Liver (tissue), 8 donors: ENCODE measurements at regions not wholly inside any gene's neighbourhood (a gene's known extent, or its start where the extent isn't known, plus 50 kb on each side); places are given as distances from the start of the nearest gene placed in this dataset.

Experiments
- DNase-seq: peaks from one replicate; pipeline ENCODE4 v3.0.0-alpha.2; 2017; ENCODE audit warnings: low spot score
- H3K27ac ChIP-seq, 2 donors: one replicate each; pipeline ENCODE4 v1.7.0; 2013; ENCODE audit warnings: inconsistent platforms in 2 of 2, low read length in 2 of 2, control low read depth in 1 of 2, low read depth in 1 of 2, mild to moderate bottlenecking in 1 of 2
- H3K27me3 ChIP-seq, 4 donors: one replicate each; pipeline versions ENCODE4 v1.6.1 to v1.7.0; 2013; ENCODE audit warnings: low read length in 3 of 4, inconsistent platforms in 1 of 4, mild to moderate bottlenecking in 1 of 4, moderate library complexity in 1 of 4; ENCODE audit not compliant: control insufficient read depth in 4 of 4, insufficient read depth in 4 of 4
- H3K36me3 ChIP-seq, 4 donors: one replicate each; pipeline versions ENCODE4 v1.6.1 to v1.7.0; 2013; ENCODE audit warnings: low read length in 3 of 4, mild to moderate bottlenecking in 3 of 4, low read depth in 1 of 4, moderate library complexity in 1 of 4; ENCODE audit not compliant: control insufficient read depth in 4 of 4, insufficient read depth in 3 of 4
- H3K4me1 ChIP-seq, 4 donors: one replicate each; pipeline versions ENCODE4 v1.6.1 to v1.7.0; 2013; ENCODE audit warnings: low read length in 3 of 4, mild to moderate bottlenecking in 3 of 4, moderate library complexity in 1 of 4; ENCODE audit not compliant: control insufficient read depth in 4 of 4, insufficient read depth in 4 of 4
- H3K4me3 ChIP-seq, 3 donors: one replicate each; pipeline versions ENCODE4 v1.6.1 to v1.7.0; 2013; ENCODE audit warnings: low read length in 3 of 3, control low read depth in 1 of 3, low read depth in 1 of 3, mild to moderate bottlenecking in 1 of 3
- H3K9ac ChIP-seq, 2 donors: one replicate each; pipeline ENCODE4 v1.7.0; 2013; ENCODE audit warnings: low read length in 2 of 2, mild to moderate bottlenecking in 2 of 2, moderate library complexity in 2 of 2, control low read depth in 1 of 2, low read depth in 1 of 2
- H3K9me3 ChIP-seq, 4 donors: one replicate each; pipeline versions ENCODE4 v1.6.1 to v1.7.0; 2013; ENCODE audit warnings: low read length in 3 of 4; ENCODE audit not compliant: control insufficient read depth in 4 of 4
- EGR1 ChIP-seq, 2 donors: IDR thresholded peaks; 2 replicates each; pipeline ENCODE4 v1.6.1; 2016 to 2018; ENCODE audit warnings: antibody characterized with exemption in 2 of 2, low read depth in 2 of 2
- FOXA1 ChIP-seq: IDR thresholded peaks from 2 replicates; pipeline ENCODE4 v1.6.1; 2016; ENCODE audit warnings: antibody characterized with exemption
- FOXA2 ChIP-seq: IDR thresholded peaks from 2 replicates; pipeline ENCODE4 v1.6.1; 2016; ENCODE audit warnings: antibody characterized with exemption
- GABPA ChIP-seq, 2 donors: IDR thresholded peaks in 1 of 2; conservative IDR thresholded peaks in 1 of 2; 2 replicates each; pipeline ENCODE4 v1.6.1; 2016; ENCODE audit warnings: antibody characterized with exemption in 2 of 2, mild to moderate bottlenecking in 1 of 2, moderate library complexity in 1 of 2
- HNF4A ChIP-seq, 2 donors: conservative IDR thresholded peaks; 2 replicates each; pipeline ENCODE4 v1.6.1; 2016; ENCODE audit warnings: antibody characterized with exemption in 2 of 2, mild to moderate bottlenecking in 2 of 2
- HNF4G ChIP-seq: IDR thresholded peaks from 2 replicates; pipeline ENCODE4 v1.6.1; 2016; ENCODE audit warnings: antibody characterized with exemption
- JUND ChIP-seq, 2 donors: IDR thresholded peaks; 2 replicates each; pipeline ENCODE4 v1.6.1; 2016; ENCODE audit warnings: antibody characterized with exemption in 2 of 2
- NR2F2 ChIP-seq: IDR thresholded peaks from 2 replicates; pipeline ENCODE4 v1.6.1; 2016; ENCODE audit warnings: antibody characterized with exemption
- RAD21 ChIP-seq, 2 donors: IDR thresholded peaks; 2 replicates each; pipeline ENCODE4 v1.6.1; 2016; ENCODE audit warnings: antibody characterized with exemption in 2 of 2, mild to moderate bottlenecking in 2 of 2
- RXRA ChIP-seq, 2 donors: IDR thresholded peaks; 2 replicates each; pipeline ENCODE4 v1.6.1; 2017 to 2018; ENCODE audit warnings: antibody characterized with exemption in 2 of 2, mild to moderate bottlenecking in 1 of 2
- SP1 ChIP-seq: IDR thresholded peaks from 2 replicates; pipeline ENCODE4 v1.6.1; 2018; ENCODE audit warnings: antibody characterized with exemption, mild to moderate bottlenecking
- TAF1 ChIP-seq: conservative IDR thresholded peaks from 2 replicates; pipeline ENCODE4 v1.6.1; 2016; ENCODE audit warnings: antibody characterized with exemption, mild to moderate bottlenecking
- YY1 ChIP-seq: IDR thresholded peaks from 2 replicates; pipeline ENCODE4 v1.6.1; 2016; ENCODE audit warnings: antibody characterized with exemption, mild to moderate bottlenecking
- WGBS: extraction: QIAGEN DNeasy Blood & Tissue Kit; methylation state at CpG from one replicate; pipeline ENCODE4 v1.1.7; 2013; 5-methylcytosine and 5-hydroxymethylcytosine counted together
- TF ChIP-seq, protein P1 (sequence below): IDR thresholded peaks from 2 replicates; pipeline ENCODE4 v1.6.1; 2016; ENCODE audit warnings: antibody characterized with exemption
- TF ChIP-seq, protein P2 (sequence below): IDR thresholded peaks from 2 replicates; pipeline ENCODE4 v1.6.1; 2016; ENCODE audit warnings: antibody characterized with exemption
- TF ChIP-seq, protein P3 (sequence below): IDR thresholded peaks from 2 replicates; pipeline ENCODE4 v1.6.1; 2016; ENCODE audit warnings: antibody characterized with exemption, mild to moderate bottlenecking
- TF ChIP-seq, protein P4 (sequence below): fragments of 150-350 bp; IDR thresholded peaks from 2 replicates; pipeline ENCODE4 v1.5.1; 2017; ENCODE audit warnings: improper control_type of control experiment, low read depth, low read length; ENCODE audit not compliant: missing input control
- TF ChIP-seq, protein P5 (sequence below): IDR thresholded peaks from 2 replicates; pipeline ENCODE4 v1.6.1; 2016; ENCODE audit warnings: antibody characterized with exemption
- donor health status: healthy.
- donor health status: healthy.
- donor health status: healthy.
- donor health status: healthy.
- donor health status: healthy.

DNA sequence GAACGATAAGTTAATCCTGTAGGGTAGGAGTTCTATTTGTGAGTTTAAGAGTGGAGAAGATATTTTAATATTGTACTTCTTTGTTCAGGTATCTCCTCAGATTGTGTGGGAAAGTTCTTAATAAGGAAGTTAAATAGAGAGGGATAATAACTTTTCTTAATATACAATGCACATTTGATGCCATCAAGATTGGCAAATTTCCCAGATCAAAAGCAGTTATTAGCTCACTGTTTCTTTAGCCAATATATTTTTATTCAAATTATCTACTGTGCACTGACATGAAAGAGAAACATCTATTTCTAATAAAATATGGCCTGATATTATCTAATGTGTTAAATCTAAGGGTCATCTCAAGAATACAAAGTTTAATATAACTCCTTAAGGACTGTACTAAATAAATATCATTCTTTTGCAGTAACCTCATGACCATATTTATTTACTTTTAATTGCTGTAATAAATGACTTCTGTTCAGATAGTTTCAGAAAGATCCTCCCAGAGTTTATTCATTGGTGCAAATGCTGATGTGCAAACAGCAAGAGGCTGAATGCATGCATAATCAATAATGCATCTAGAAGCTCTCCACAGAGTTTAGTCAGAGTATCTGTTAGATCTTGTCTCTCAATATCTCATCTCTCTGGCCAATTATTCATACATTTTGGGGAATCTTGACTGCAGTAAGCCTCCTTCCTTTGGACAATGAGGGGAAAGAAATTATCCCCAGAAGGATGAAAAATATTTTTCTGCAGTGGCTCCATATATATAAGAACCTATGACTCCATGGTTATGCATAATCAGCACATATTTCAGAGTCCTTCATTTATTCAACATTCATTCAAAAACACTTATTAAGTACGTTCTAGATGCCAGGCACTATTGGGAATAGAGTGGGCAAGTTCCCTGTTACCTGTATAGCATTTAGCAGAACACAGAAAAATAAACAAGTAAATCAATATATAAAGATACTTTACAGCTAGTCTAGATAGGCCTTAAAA is 85.3 kb downstream of the SPATA31D1 start:
- Histone ChIP-seq H3K9ac (no peak overlapping the region), H3K4me3 (no peak overlapping the region), H3K27me3 (no peaks in the 10 kb centered on the region), H3K9me3 (no peaks in the 10 kb centered on the region), H3K36me3 (no peaks in the 10 kb centered on the region), H3K4me1 (no peaks in the 10 kb centered on the region), H3K27ac (no peak overlapping the region)
- WGBS, result 86% methylated on average over 2 of the region's 2 CpGs
- TF ChIP-seq FOXA1 (no peak), FOXA2 (no peak), TAF1 (no peak), SP1 (no peak), GABPA (IDR thresholded peaks at IDR 0.05 in 1 of 2, conservative IDR thresholded peaks at IDR 0.05 in 1 of 2) (no peak), HNF4G (no peak), EGR1 (IDR thresholded peaks at IDR 0.05; ENCODE audit: low read depth in 2 of 2) (no peak), RXRA (IDR thresholded peaks at IDR 0.05) (no peak), RAD21 (IDR thresholded peaks at IDR 0.05) (no peak), JUND (IDR thresholded peaks at IDR 0.05) (no peak), NR2F2 (no peak), YY1 (no peak), HNF4A (conservative IDR thresholded peaks at IDR 0.05) (no peak)
- TF ChIP-seq, protein P1, sequence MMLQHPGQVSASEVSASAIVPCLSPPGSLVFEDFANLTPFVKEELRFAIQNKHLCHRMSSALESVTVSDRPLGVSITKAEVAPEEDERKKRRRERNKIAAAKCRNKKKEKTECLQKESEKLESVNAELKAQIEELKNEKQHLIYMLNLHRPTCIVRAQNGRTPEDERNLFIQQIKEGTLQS, result no peak
- TF ChIP-seq, protein P2, sequence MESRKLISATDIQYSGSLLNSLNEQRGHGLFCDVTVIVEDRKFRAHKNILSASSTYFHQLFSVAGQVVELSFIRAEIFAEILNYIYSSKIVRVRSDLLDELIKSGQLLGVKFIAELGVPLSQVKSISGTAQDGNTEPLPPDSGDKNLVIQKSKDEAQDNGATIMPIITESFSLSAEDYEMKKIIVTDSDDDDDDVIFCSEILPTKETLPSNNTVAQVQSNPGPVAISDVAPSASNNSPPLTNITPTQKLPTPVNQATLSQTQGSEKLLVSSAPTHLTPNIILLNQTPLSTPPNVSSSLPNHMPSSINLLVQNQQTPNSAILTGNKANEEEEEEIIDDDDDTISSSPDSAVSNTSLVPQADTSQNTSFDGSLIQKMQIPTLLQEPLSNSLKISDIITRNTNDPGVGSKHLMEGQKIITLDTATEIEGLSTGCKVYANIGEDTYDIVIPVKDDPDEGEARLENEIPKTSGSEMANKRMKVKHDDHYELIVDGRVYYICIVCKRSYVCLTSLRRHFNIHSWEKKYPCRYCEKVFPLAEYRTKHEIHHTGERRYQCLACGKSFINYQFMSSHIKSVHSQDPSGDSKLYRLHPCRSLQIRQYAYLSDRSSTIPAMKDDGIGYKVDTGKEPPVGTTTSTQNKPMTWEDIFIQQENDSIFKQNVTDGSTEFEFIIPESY, result no peak
- TF ChIP-seq, protein P3, sequence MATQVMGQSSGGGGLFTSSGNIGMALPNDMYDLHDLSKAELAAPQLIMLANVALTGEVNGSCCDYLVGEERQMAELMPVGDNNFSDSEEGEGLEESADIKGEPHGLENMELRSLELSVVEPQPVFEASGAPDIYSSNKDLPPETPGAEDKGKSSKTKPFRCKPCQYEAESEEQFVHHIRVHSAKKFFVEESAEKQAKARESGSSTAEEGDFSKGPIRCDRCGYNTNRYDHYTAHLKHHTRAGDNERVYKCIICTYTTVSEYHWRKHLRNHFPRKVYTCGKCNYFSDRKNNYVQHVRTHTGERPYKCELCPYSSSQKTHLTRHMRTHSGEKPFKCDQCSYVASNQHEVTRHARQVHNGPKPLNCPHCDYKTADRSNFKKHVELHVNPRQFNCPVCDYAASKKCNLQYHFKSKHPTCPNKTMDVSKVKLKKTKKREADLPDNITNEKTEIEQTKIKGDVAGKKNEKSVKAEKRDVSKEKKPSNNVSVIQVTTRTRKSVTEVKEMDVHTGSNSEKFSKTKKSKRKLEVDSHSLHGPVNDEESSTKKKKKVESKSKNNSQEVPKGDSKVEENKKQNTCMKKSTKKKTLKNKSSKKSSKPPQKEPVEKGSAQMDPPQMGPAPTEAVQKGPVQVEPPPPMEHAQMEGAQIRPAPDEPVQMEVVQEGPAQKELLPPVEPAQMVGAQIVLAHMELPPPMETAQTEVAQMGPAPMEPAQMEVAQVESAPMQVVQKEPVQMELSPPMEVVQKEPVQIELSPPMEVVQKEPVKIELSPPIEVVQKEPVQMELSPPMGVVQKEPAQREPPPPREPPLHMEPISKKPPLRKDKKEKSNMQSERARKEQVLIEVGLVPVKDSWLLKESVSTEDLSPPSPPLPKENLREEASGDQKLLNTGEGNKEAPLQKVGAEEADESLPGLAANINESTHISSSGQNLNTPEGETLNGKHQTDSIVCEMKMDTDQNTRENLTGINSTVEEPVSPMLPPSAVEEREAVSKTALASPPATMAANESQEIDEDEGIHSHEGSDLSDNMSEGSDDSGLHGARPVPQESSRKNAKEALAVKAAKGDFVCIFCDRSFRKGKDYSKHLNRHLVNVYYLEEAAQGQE, result no peak
- TF ChIP-seq, protein P4, sequence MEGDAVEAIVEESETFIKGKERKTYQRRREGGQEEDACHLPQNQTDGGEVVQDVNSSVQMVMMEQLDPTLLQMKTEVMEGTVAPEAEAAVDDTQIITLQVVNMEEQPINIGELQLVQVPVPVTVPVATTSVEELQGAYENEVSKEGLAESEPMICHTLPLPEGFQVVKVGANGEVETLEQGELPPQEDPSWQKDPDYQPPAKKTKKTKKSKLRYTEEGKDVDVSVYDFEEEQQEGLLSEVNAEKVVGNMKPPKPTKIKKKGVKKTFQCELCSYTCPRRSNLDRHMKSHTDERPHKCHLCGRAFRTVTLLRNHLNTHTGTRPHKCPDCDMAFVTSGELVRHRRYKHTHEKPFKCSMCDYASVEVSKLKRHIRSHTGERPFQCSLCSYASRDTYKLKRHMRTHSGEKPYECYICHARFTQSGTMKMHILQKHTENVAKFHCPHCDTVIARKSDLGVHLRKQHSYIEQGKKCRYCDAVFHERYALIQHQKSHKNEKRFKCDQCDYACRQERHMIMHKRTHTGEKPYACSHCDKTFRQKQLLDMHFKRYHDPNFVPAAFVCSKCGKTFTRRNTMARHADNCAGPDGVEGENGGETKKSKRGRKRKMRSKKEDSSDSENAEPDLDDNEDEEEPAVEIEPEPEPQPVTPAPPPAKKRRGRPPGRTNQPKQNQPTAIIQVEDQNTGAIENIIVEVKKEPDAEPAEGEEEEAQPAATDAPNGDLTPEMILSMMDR, result no peak
- TF ChIP-seq, protein P5, sequence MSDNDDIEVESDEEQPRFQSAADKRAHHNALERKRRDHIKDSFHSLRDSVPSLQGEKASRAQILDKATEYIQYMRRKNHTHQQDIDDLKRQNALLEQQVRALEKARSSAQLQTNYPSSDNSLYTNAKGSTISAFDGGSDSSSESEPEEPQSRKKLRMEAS, result no peak
- DNase-seq, result no peak
